Stomach smooth muscle (tissue), 2 donors: ENCODE measurements at regions not wholly inside any gene's neighbourhood (a gene's known extent, or its start where the extent isn't known, plus 50 kb on each side); places are given as distances from the start of the nearest gene placed in this dataset.

Source experiments
- H3K27ac ChIP-seq: one replicate; pipeline ENCODE4 v1.7.0; 2013; ENCODE audit warnings: mild to moderate bottlenecking, low read length, inconsistent platforms
- H3K27me3 ChIP-seq, 2 donors: one replicate each; pipeline ENCODE4 v1.7.0; 2013; ENCODE audit warnings: low read length in 2 of 2; ENCODE audit not compliant: insufficient read depth in 2 of 2, control insufficient read depth in 1 of 2
- H3K36me3 ChIP-seq, 2 donors: one replicate each; pipeline ENCODE4 v1.7.0; 2013; ENCODE audit warnings: low read length in 2 of 2; ENCODE audit not compliant: control insufficient read depth in 2 of 2, insufficient read depth in 2 of 2
- H3K4me1 ChIP-seq: one replicate; pipeline ENCODE4 v1.7.0; 2013; ENCODE audit warnings: low read length; ENCODE audit not compliant: control insufficient read depth, insufficient read depth
- H3K4me3 ChIP-seq, 2 donors: one replicate each; pipeline ENCODE4 v1.7.0; 2013; ENCODE audit warnings: low read length in 2 of 2
- H3K9ac ChIP-seq, 2 donors: one replicate each; pipeline ENCODE4 v1.7.0; 2013; ENCODE audit warnings: low read length in 2 of 2, mild to moderate bottlenecking in 1 of 2
- H3K9me3 ChIP-seq, 2 donors: one replicate each; pipeline ENCODE4 v1.7.0; 2013; ENCODE audit warnings: low read length in 2 of 2; ENCODE audit not compliant: control insufficient read depth in 2 of 2
- donor health status: healthy.
- donor health status: Pancreatic carcinoma.

DNA sequence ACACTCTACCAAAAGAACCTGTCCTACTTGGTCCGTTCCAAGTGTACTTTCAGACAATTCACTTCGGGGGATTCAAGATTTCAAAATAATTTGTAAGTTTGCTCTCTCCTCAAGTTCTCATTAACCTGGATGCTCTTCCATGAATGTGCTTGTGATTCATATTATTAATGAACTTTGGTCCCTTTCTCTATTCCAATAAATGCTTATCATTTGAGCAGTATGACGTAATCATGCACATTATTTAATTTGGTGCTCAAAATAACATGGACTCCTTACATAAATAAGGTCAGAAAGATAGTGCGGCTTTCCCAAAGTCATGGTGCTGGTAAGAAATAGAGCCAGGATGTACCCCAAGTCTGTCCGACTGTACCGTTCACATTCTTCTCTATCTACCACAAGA, 323.2 kb upstream of the SLCO3A1 start:
- H3K9me3 ChIP-seq, result no peaks in the 10 kb centered on the region
- H3K27ac ChIP-seq, result no peak overlapping the region
- no peaks in the 10 kb centered on the region for H3K36me3 ChIP-seq
- H3K4me1 ChIP-seq, result no peaks in the 10 kb centered on the region
- peaks cover 0 to 5% of the 10 kb centered on the region in 2 donors for H3K27me3 ChIP-seq
- H3K9ac ChIP-seq, result no peak overlapping the region
- H3K4me3 ChIP-seq, result no peak overlapping the region

GRCh38 chr15:91530956-91531582, 322.4 kb upstream of the SLCO3A1 start:
- no peaks in the 10 kb centered on the region for H3K4me1 ChIP-seq
- H3K4me3 ChIP-seq, result no peak overlapping the region
- H3K9ac ChIP-seq, result no peak overlapping the region
- H3K36me3 ChIP-seq, result no peaks in the 10 kb centered on the region
- peaks cover 0 to 5% of the 10 kb centered on the region in 2 donors for H3K27me3 ChIP-seq
- no peaks in the 10 kb centered on the region for H3K9me3 ChIP-seq
- H3K27ac ChIP-seq, result no peak overlapping the region

DNA sequence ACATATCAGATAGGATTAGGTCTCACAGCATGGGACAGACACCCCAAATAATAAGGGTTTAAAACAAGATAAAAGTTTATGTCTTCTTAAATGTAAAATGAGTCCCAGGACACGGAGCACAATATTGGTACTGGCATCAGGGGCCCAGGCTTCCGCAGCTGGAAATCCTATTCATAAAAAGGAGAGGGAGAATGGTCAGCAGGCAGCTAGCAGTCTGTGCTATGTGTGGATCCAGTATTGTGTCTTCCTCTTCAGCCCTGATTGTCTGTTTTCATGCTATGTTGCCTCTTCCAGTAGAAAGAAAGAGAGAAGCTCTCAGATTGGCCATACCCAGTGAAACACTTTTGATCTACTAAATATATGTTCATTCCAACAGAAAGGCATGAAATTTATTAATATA, 319.3 kb upstream of the SLCO3A1 start:
- H3K36me3 ChIP-seq, result no peaks in the 10 kb centered on the region
- H3K9ac ChIP-seq, result no peak overlapping the region
- H3K27me3 ChIP-seq, result peaks cover 0 to 2% of the 10 kb centered on the region in 2 donors
- no peak overlapping the region for H3K4me3 ChIP-seq
- no peaks in the 10 kb centered on the region for H3K9me3 ChIP-seq
- H3K4me1 ChIP-seq, result peaks cover 6% of the 10 kb centered on the region
- H3K27ac ChIP-seq, result no peak overlapping the region

GRCh38 chr15:91534976-91535375, 318.5 kb upstream of the SLCO3A1 start:
- no peaks in the 10 kb centered on the region for H3K36me3 ChIP-seq
- no peak overlapping the region for H3K4me3 ChIP-seq
- H3K9me3 ChIP-seq, result no peaks in the 10 kb centered on the region
- H3K4me1 ChIP-seq, result peaks cover 6% of the 10 kb centered on the region
- H3K27ac ChIP-seq, result no peak overlapping the region
- H3K27me3 ChIP-seq, result peaks cover 0 to 2% of the 10 kb centered on the region in 2 donors
- H3K9ac ChIP-seq, result no peak overlapping the region

DNA sequence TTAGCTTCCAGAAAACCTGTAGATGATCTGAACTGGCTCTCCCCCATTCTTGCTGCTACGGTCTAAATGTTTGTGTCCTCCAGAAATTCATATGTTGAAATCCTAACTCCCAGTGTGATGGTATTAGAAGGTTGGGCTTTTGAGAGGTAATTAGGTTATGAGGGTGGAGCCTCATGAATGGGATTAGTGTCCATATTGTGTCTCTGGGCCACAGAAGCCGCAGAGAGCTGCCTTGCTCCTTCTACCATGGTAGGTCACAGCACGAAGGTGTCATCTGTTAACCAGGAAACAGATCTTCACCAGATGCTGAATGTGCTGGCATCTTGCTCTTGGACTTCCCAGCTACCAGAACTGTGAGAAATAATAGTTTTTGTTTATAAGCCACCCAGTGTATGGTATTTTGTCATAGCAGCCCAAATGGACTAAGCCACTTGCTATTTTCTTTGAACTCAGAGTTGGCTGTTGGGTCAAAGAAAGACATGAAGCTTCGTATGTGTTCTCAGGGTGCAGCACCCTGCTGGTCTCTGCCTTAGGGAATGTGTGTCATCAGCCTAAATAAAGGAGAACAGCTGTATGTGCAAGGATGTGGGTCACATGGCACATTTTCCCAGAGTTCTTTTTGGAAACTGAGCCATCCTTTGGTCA, 317.5 kb upstream of the SLCO3A1 start:
- no peaks in the 10 kb centered on the region for H3K9me3 ChIP-seq
- no peaks in the 10 kb centered on the region for H3K36me3 ChIP-seq
- H3K27me3 ChIP-seq, result peaks cover 0 to 2% of the 10 kb centered on the region in 2 donors
- no peak overlapping the region for H3K27ac ChIP-seq
- no peak overlapping the region for H3K9ac ChIP-seq
- H3K4me1 ChIP-seq, result peaks cover 6% of the 10 kb centered on the region
- H3K4me3 ChIP-seq, result no peak overlapping the region

- no peak overlapping the region for H3K27ac ChIP-seq
- peaks cover 6% of the 10 kb centered on the region for H3K4me1 ChIP-seq
These were observed 315.7 kb upstream of the SLCO3A1 start for GRCh38 chr15:91537856-91538255.

GRCh38 chr15:91538782-91539181, 314.7 kb upstream of the SLCO3A1 start:
- H3K9me3 ChIP-seq, result no peaks in the 10 kb centered on the region
- peaks cover 6% of the 10 kb centered on the region for H3K4me1 ChIP-seq
- H3K9ac ChIP-seq, result no peak overlapping the region
- no peaks in the 10 kb centered on the region for H3K36me3 ChIP-seq
- peaks cover 0 to 2% of the 10 kb centered on the region in 2 donors for H3K27me3 ChIP-seq
- H3K4me3 ChIP-seq, result no peak overlapping the region
- no peak overlapping the region for H3K27ac ChIP-seq

More at GRCh38 chr15:91537856-91538255, 315.7 kb upstream of the SLCO3A1 start:
- Histone ChIP-seq H3K36me3 (no peaks in the 10 kb centered on the region), H3K27me3 (peaks cover 0 to 2% of the 10 kb centered on the region in 2 donors), H3K9me3 (no peaks in the 10 kb centered on the region), H3K4me3 (no peak overlapping the region), H3K9ac (no peak overlapping the region)

DNA sequence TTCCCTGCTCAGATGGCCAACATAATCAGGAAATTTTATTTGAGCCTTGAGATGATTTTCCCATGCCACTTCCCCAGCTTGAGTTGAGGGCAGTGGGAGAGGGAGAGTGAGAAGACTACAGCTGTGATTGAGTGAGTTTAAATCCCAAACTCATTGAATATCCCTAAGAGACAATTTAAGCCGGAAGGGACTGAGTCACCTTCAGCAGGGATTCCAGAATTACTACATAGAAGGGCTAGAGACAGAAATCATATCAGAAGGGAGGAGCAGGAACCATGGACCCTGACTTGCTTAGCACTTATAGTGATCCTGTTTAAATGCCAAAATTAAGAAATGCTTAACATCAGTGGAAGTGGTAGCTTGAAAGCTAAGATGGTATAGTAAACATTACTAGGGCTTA, 312.2 kb upstream of the SLCO3A1 start:
- Histone ChIP-seq H3K27ac (no peak overlapping the region), H3K9ac (no peak overlapping the region), H3K9me3 (no peaks in the 10 kb centered on the region), H3K4me3 (no peak overlapping the region), H3K27me3 (peaks cover 0 to 2% of the 10 kb centered on the region in 2 donors), H3K36me3 (no peaks in the 10 kb centered on the region), H3K4me1 (peaks cover 6% of the 10 kb centered on the region)

DNA sequence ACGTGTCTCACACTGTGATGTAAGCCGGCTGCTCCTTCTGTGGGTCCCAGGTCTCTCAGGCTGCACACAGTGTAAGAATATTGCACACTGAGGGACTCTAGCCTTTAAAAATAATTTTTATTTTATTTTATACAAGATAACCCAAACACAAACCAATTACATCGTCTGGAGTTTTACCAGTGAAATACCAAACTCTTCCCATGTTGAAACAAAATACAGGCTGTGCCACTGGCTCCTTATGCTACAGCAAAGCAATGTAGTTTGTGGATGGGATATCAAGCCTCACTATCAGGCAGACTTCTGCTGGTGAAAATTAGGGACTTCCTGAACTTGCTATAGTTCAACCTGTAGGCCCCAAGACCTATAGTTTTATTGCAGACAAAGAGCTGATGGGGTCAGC, 311.3 kb upstream of the SLCO3A1 start:
- H3K27ac ChIP-seq, result no peak overlapping the region
- H3K4me1 ChIP-seq, result no peaks in the 10 kb centered on the region
- H3K9me3 ChIP-seq, result no peaks in the 10 kb centered on the region
- no peak overlapping the region for H3K4me3 ChIP-seq
- H3K9ac ChIP-seq, result no peak overlapping the region
- no peaks in the 10 kb centered on the region for H3K36me3 ChIP-seq
- peaks cover 0 to 2% of the 10 kb centered on the region in 2 donors for H3K27me3 ChIP-seq

DNA sequence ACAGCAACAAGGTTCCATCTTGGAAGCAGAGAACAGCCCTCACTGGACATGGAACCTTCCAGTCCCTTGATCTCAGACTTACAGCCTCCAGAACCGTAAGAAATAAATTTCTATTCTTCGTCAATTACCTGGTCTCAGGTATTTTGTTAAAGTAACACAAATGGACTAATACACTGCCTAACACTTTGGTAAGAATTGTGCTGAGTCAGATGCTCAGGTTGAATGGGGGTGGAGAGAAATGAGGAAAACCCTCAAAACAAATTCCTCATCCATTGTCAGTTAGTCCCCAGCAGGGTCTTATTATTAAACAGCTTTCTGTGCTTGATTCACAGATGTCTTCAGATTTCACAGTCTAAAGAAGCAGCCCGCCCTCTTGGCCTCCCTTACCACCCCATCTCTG, 306.2 kb upstream of the SLCO3A1 start:
- Histone ChIP-seq H3K9ac (no peak overlapping the region), H3K4me3 (no peak overlapping the region), H3K27ac (no peak overlapping the region), H3K4me1 (no peaks in the 10 kb centered on the region), H3K9me3 (no peaks in the 10 kb centered on the region), H3K36me3 (no peaks in the 10 kb centered on the region), H3K27me3 (no peaks in the 10 kb centered on the region)

DNA sequence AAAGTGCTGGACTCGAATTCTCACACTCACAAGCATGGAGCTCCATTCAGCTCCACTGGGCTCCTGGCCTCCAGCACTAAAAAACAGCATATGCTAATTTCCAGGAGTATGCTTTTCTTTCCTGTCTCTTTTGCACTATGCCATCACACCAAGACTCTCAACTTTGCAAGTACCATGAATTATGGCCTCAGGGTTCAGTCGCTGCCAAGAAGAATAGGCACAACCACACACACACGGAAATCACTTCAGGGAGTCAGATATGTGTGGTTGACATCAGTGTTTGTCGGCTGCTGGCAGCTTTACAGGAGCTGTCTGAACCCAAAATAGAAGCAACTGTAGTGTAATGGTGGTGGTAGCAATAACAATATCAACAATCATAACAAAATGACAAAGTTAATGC, 305.0 kb upstream of the SLCO3A1 start:
- H3K4me1 ChIP-seq, result no peaks in the 10 kb centered on the region
- H3K36me3 ChIP-seq, result no peaks in the 10 kb centered on the region
- H3K9me3 ChIP-seq, result no peaks in the 10 kb centered on the region
- no peak overlapping the region for H3K27ac ChIP-seq
- no peak overlapping the region for H3K9ac ChIP-seq
- H3K4me3 ChIP-seq, result no peak overlapping the region
- no peaks in the 10 kb centered on the region for H3K27me3 ChIP-seq
